ENCODE measurements at regions not wholly inside any gene's neighbourhood (a gene's known extent, or its start where the extent isn't known, plus 50 kb on each side); places are given as distances from the start of the nearest gene placed in this dataset.
A peak's percentile ranks its signal among the peaks of the same experiment; 100 is the strongest.

DNA sequence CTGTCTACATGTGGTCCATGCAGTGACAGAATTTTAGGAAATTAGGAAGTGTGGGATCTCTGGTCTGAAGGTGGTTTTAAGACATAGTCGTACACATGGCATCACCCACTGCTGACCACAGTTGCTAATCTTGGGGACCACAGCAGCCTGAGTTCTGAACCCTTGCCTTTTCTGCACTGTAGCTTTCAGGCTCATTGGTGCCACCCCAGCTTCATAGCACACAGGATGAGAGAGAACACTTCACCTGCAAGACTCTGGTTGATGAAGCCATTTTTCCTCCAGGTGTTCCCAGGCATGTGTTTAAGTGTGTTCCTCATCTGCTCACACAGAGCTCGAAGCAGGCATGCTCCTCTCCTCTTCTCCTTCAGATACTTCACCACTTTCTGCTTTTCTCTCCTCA is 68.2 kb upstream of the S1PR3 start:
- Histone ChIP-seq H3K27ac (ENCODE audit: low read length) (no peak overlapping the region), H3K9me3 (ENCODE audit: control insufficient read depth in 1 of 2, low read length in 2 of 2) (no peaks in the 10 kb centered on the region), H3K4me1 (ENCODE audit: control insufficient read depth in 1 of 2, insufficient read depth in 2 of 2, low read length in 2 of 2) (peaks cover 0 to 5% of the 10 kb centered on the region in 2 donors), H3K4me3 (ENCODE audit: low read depth in 1 of 2, low read length in 2 of 2) (no peak overlapping the region), H3K36me3 (ENCODE audit: control insufficient read depth in 1 of 2, insufficient read depth in 2 of 2, low read length in 2 of 2) (no peaks in the 10 kb centered on the region), H3K27me3 (ENCODE audit: low read depth, low read length) (no peaks in the 10 kb centered on the region)

DNA sequence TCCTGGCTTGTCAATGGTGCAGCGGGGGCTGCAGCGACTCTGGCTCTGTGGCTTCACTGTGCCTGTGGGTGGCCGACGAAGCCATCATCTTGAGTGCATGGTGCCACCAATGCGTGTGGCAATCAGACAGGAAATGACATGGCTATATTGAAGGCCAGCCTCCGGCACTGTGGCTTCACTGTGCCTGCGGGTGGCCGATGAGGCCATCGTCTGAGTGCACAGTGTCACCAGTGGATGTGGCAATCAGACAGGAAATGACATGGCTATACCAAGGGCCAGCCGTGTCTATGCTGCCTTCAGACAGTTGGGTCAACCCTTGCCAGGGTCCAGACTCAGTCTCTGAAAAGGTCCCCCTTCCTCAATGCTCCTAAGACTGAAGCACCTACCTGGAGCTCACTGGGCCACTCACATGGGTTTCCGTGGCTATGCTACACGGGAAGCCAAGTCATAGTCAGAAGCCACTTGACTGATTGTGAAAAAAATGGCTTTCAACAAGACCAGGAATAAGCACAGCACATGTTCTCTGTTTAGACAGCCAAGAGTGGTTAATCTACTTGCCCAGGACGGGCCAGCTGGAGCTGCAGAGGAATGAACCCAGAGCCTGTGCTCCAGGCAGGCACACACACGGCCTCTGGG is 67.5 kb upstream of the S1PR3 start:
- no peak overlapping the region for H3K4me3 ChIP-seq (ENCODE audit: low read depth in 1 of 2, low read length in 2 of 2)
- no peaks in the 10 kb centered on the region for H3K27me3 ChIP-seq (ENCODE audit: low read depth, low read length)
- H3K27ac ChIP-seq (ENCODE audit: low read length), result no peak overlapping the region
- H3K9me3 ChIP-seq (ENCODE audit: control insufficient read depth in 1 of 2, low read length in 2 of 2), result no peaks in the 10 kb centered on the region
- H3K4me1 ChIP-seq (ENCODE audit: control insufficient read depth in 1 of 2, insufficient read depth in 2 of 2, low read length in 2 of 2), result peaks cover 0 to 5% of the 10 kb centered on the region in 2 donors
- no peaks in the 10 kb centered on the region for H3K36me3 ChIP-seq (ENCODE audit: control insufficient read depth in 1 of 2, insufficient read depth in 2 of 2, low read length in 2 of 2)

DNA sequence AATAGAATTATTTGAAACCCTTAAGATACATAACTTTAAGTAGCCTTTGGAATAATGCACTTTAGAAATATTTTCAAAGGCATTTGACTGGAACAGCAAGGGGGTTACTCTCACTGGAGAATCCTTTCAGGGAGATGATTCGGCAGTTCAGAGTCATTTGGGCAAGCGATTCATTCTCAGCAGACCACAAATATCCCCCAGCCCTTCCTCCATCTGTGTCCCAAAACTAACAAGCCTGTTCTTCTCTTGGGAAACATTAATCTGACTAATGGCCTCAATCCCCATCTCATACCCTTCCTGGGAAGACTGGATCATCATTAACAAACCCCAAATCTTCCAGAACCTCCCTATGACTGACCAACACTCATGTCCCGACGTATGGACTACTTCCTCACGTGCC is 65.8 kb upstream of the S1PR3 start:
- Histone ChIP-seq H3K4me3 (ENCODE audit: low read depth in 1 of 2, low read length in 2 of 2) (no peak overlapping the region), H3K27ac (ENCODE audit: low read length) (no peak overlapping the region), H3K4me1 (ENCODE audit: control insufficient read depth in 1 of 2, insufficient read depth in 2 of 2, low read length in 2 of 2) (peaks cover 0 to 5% of the 10 kb centered on the region in 2 donors), H3K27me3 (ENCODE audit: low read depth, low read length) (no peaks in the 10 kb centered on the region), H3K36me3 (ENCODE audit: control insufficient read depth in 1 of 2, insufficient read depth in 2 of 2, low read length in 2 of 2) (no peaks in the 10 kb centered on the region), H3K9me3 (ENCODE audit: control insufficient read depth in 1 of 2, low read length in 2 of 2) (no peaks in the 10 kb centered on the region)

DNA sequence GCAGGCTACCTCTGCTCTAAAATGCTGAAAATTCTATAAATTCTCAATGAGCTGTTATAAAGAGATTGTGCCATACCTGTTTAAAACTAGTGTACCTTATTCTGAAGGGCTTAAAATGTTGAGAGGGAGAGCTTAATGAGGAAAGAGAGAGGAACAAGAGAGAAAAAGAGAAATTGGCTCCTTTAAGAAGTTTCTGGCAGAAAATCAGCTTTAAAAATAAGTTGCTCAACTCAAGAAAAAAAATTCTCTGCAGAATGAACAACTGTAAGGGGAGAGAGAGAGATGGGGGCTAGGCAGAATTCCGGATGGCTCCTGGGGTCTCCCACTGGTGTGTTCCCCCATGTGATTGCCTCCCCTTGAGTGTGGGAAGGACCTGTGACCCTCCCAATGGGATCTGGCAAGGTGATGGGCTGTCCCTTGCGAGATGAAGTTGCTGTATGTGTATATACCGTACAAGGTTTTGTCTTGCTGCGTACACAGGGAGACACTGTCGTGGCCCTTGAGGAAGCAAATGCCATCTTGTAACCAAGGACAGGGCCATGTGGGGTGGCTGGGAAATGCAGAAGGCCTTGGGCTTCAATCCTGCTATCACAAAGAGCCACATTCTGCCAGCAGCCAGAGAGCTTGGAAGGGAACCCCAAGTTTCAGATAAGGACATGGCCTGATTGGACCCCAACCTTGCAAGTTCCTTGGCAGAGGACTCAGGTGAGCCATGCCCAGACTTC is 64.3 kb upstream of the S1PR3 start:
- H3K36me3 ChIP-seq (ENCODE audit: control insufficient read depth in 1 of 2, insufficient read depth in 2 of 2, low read length in 2 of 2), result no peaks in the 10 kb centered on the region
- H3K27ac ChIP-seq (ENCODE audit: low read length), result no peak overlapping the region
- H3K27me3 ChIP-seq (ENCODE audit: low read depth, low read length), result no peaks in the 10 kb centered on the region
- no peaks in the 10 kb centered on the region for H3K9me3 ChIP-seq (ENCODE audit: control insufficient read depth in 1 of 2, low read length in 2 of 2)
- peak overlapping the region in 1 of 2 donors; percentile 8 for H3K4me3 ChIP-seq (ENCODE audit: low read depth in 1 of 2, low read length in 2 of 2)
- peaks cover 0 to 5% of the 10 kb centered on the region in 2 donors for H3K4me1 ChIP-seq (ENCODE audit: control insufficient read depth in 1 of 2, insufficient read depth in 2 of 2, low read length in 2 of 2)

DNA sequence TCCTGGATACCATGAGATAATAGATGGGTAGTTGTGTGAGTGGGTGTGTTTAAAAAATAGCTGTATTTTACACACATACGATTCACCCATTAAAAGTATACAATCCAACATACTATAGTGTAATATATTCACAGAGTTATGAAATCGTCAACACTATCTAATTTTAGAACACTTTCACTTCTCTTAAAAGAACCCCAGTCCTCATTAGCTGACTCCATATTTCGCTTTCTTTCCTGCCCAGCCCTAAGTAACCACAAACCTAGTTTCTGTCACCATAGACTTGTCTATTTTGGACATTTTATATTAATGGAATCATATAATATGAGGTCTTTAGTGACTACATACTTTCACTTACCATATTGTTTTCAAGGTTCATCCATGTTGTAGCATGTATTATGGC is 63.8 kb upstream of the S1PR3 start:
- H3K4me3 ChIP-seq (ENCODE audit: low read depth in 1 of 2, low read length in 2 of 2), result peak overlapping the region in 1 of 2 donors; percentile 8
- no peaks in the 10 kb centered on the region for H3K27me3 ChIP-seq (ENCODE audit: low read depth, low read length)
- H3K27ac ChIP-seq (ENCODE audit: low read length), result no peak overlapping the region
- H3K9me3 ChIP-seq (ENCODE audit: control insufficient read depth in 1 of 2, low read length in 2 of 2), result no peaks in the 10 kb centered on the region
- H3K4me1 ChIP-seq (ENCODE audit: control insufficient read depth in 1 of 2, insufficient read depth in 2 of 2, low read length in 2 of 2), result peaks cover 0 to 5% of the 10 kb centered on the region in 2 donors
- no peaks in the 10 kb centered on the region for H3K36me3 ChIP-seq (ENCODE audit: control insufficient read depth in 1 of 2, insufficient read depth in 2 of 2, low read length in 2 of 2)

DNA sequence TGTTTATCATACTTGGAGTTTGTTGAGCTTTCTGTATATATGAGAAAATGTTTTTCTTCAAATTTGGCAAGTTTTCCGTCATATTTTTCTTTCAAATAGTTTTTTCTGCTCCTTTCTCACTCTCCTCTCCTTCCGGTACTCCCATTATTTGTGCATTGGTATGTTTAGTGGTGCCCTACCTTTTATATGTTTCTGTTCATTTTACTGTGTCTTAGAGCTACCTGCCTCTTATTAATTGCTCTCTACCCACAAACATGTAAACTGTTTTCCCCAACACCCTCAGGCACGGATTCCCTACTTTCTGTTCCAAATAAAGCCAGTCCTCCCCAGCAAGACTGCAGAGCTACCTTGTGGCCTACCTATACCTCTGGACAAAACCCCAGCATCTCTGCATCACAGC is 60.6 kb upstream of the S1PR3 start:
- Histone ChIP-seq H3K4me1 (ENCODE audit: control insufficient read depth in 1 of 2, insufficient read depth in 2 of 2, low read length in 2 of 2) (peaks cover 0 to 10% of the 10 kb centered on the region in 2 donors), H3K27me3 (ENCODE audit: low read depth, low read length) (no peaks in the 10 kb centered on the region), H3K4me3 (ENCODE audit: low read depth in 1 of 2, low read length in 2 of 2) (no peak overlapping the region), H3K36me3 (ENCODE audit: control insufficient read depth in 1 of 2, insufficient read depth in 2 of 2, low read length in 2 of 2) (no peaks in the 10 kb centered on the region), H3K27ac (ENCODE audit: low read length) (no peak overlapping the region), H3K9me3 (ENCODE audit: control insufficient read depth in 1 of 2, low read length in 2 of 2) (no peaks in the 10 kb centered on the region)

DNA sequence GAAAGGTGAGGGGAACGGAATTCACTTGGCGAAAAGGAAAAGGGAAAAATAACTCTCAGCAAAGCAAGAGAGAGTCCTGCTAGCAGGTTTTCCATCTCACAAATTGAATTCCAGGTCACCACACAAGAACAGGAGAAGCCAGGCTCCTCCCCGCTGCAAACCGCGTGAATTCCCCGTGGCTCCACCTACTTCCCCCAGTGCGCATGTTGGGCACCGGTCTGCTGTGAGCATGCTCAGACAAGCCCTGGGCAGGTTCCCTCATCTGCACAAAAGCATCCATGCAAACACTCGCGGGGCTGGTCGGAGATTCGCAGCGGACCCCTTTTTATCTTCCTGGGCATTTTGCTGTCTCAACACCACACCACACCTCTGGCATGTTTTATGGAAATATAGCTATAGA is 58.5 kb upstream of the S1PR3 start:
- Histone ChIP-seq H3K9me3 (ENCODE audit: control insufficient read depth in 1 of 2, low read length in 2 of 2) (no peaks in the 10 kb centered on the region), H3K27ac (ENCODE audit: low read length) (no peak overlapping the region), H3K4me3 (ENCODE audit: low read depth in 1 of 2, low read length in 2 of 2) (no peak overlapping the region), H3K4me1 (ENCODE audit: control insufficient read depth in 1 of 2, insufficient read depth in 2 of 2, low read length in 2 of 2) (peaks cover 0 to 5% of the 10 kb centered on the region in 2 donors), H3K36me3 (ENCODE audit: control insufficient read depth in 1 of 2, insufficient read depth in 2 of 2, low read length in 2 of 2) (no peaks in the 10 kb centered on the region), H3K27me3 (ENCODE audit: low read depth, low read length) (no peaks in the 10 kb centered on the region)

DNA sequence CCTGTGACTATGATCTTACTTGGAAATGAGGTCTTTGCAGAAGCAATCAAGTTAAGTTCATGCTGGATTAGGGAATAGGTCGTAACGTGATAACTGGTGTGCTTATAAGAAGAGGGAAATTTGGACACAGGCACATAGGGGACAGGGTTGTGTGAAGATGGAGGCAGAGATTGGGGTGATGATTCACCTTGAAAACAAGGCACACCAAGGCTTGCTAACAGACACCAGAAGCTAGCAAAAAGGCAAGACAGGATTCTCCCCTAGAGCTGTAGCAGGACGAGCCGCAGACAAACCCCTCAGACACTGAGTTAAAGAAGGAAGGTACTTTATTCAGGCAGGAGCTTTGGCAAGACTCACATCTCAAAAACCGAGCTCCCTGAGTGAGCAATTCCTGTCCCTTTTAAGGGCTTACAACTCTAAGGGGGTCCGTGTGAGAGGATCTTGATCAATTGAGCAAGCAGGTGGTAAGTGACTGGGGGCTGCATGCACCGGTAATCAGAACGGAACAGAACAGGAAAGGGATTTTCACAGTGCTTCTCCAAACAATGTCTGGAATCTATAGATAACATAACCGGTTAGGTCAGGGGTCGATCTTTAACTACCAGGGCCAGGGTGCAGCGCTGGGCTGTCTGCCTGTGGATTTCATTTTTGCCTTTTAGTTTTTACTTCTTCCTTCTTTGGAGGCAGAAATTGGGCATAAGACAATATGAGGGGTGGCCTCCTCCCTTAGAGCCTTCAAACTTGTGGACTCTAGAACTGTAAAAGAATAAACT is 57.5 kb upstream of the S1PR3 start:
- Histone ChIP-seq H3K27me3 (ENCODE audit: low read depth, low read length) (no peaks in the 10 kb centered on the region), H3K4me3 (ENCODE audit: low read depth in 1 of 2, low read length in 2 of 2) (no peak overlapping the region), H3K9me3 (ENCODE audit: control insufficient read depth in 1 of 2, low read length in 2 of 2) (no peaks in the 10 kb centered on the region), H3K4me1 (ENCODE audit: control insufficient read depth in 1 of 2, insufficient read depth in 2 of 2, low read length in 2 of 2) (peaks cover 0 to 5% of the 10 kb centered on the region in 2 donors), H3K36me3 (ENCODE audit: control insufficient read depth in 1 of 2, insufficient read depth in 2 of 2, low read length in 2 of 2) (no peaks in the 10 kb centered on the region), H3K27ac (ENCODE audit: low read length) (no peak overlapping the region)

DNA sequence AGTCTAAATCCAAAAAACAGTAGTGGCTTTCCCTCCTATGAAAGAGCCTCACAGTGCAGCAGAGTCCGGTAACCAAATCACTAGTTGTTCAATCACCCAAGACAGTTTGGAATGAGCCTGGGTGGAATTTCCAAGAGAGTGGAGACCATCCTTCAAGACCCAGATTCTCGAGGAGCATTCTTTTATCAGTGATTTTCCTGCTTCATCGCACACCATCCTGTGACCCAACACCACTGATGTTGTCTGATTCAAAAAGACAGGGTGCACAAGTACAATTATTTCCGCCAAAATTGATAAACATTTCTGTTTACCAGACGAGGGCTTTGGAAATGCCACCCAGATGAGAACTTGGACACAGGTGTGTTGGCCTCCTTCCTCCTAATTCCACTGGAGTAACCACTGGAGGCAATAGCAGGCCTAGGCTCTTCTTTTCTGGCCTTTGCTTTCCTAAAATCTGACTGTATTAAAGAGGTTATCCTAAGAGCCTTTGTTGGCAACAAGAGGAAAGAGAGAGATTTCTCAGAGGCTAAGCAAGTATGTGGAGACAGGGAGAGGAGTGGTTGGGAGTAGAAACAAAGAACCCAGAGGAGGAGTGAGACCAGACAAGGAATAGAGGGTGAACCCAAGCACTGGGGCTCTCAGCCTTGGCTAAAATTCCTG is 56.3 kb upstream of the S1PR3 start:
- no peak overlapping the region for H3K4me3 ChIP-seq (ENCODE audit: low read depth in 1 of 2, low read length in 2 of 2)
- H3K27ac ChIP-seq (ENCODE audit: low read length), result no peak overlapping the region

DNA sequence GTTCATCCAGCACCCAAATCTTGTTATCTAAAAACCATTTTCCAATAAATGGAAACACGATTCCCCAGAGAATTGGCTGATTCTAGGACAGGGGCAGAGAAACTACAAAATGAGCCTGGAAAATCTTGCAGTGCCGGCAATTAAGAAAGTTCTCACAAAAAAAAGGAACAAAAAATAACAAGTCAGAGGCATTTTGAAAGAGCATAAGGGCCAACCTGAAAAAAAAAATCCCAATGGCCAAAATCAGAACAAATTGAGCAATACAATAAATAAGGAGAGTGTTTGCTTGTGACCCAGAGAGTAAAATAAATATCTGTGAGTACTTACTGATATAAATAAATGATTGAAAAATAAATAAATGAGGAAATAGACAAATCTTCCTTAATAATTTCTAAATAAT is 55.1 kb upstream of the S1PR3 start:
- H3K4me1 ChIP-seq (ENCODE audit: control insufficient read depth in 1 of 2, insufficient read depth in 2 of 2, low read length in 2 of 2), result peaks cover 0 to 5% of the 10 kb centered on the region in 2 donors
- no peak overlapping the region for H3K27ac ChIP-seq (ENCODE audit: low read length)
- no peak overlapping the region for H3K4me3 ChIP-seq (ENCODE audit: low read depth in 1 of 2, low read length in 2 of 2)
- H3K9me3 ChIP-seq (ENCODE audit: control insufficient read depth in 1 of 2, low read length in 2 of 2), result no peaks in the 10 kb centered on the region
- no peaks in the 10 kb centered on the region for H3K36me3 ChIP-seq (ENCODE audit: control insufficient read depth in 1 of 2, insufficient read depth in 2 of 2, low read length in 2 of 2)
- H3K27me3 ChIP-seq (ENCODE audit: low read depth, low read length), result no peaks in the 10 kb centered on the region

More for the DNA sequence above, 56.3 kb upstream of the S1PR3 start:
- no peaks in the 10 kb centered on the region for H3K9me3 ChIP-seq (ENCODE audit: control insufficient read depth in 1 of 2, low read length in 2 of 2)
- peaks cover 0 to 5% of the 10 kb centered on the region in 2 donors for H3K4me1 ChIP-seq (ENCODE audit: control insufficient read depth in 1 of 2, insufficient read depth in 2 of 2, low read length in 2 of 2)
- H3K27me3 ChIP-seq (ENCODE audit: low read depth, low read length), result no peaks in the 10 kb centered on the region
- H3K36me3 ChIP-seq (ENCODE audit: control insufficient read depth in 1 of 2, insufficient read depth in 2 of 2, low read length in 2 of 2), result no peaks in the 10 kb centered on the region

DNA sequence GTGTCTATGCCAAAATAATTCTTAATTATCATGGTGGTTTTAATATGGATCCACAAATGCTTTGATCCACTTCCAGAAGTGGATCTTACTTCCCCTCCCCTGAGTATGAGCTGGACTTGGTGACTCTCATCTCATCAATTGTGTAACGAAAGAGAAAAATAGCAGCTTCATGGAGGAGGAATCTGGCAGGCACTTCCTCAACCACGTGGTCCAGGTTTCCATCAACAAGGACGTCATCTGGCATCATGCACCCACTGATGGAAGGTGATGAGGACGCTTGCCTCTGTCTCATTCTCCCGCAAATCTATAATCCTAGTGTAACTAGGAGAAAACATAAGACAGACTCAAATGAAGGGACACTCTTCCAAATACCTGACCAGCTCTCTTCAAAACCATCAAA is 54.6 kb upstream of the S1PR3 start:
- Histone ChIP-seq H3K4me3 (ENCODE audit: low read depth in 1 of 2, low read length in 2 of 2) (no peak overlapping the region), H3K4me1 (ENCODE audit: control insufficient read depth in 1 of 2, insufficient read depth in 2 of 2, low read length in 2 of 2) (peaks cover 0 to 5% of the 10 kb centered on the region in 2 donors), H3K27ac (ENCODE audit: low read length) (no peak overlapping the region), H3K27me3 (ENCODE audit: low read depth, low read length) (no peaks in the 10 kb centered on the region), H3K9me3 (ENCODE audit: control insufficient read depth in 1 of 2, low read length in 2 of 2) (no peaks in the 10 kb centered on the region), H3K36me3 (ENCODE audit: control insufficient read depth in 1 of 2, insufficient read depth in 2 of 2, low read length in 2 of 2) (no peaks in the 10 kb centered on the region)

Data from muscle layer of duodenum (tissue), 2 donors.